ENCODE measurements at regions not wholly inside any gene's neighbourhood (a gene's known extent, or its start where the extent isn't known, plus 50 kb on each side); places are given as distances from the start of the nearest gene placed in this dataset.
"Not testable (repeated sequence)": the region's sequence is repeated elsewhere in the genome, so short reads cannot be mapped to it uniquely, and the experiment has no call there.

GRCh38 chr5:42989190-42989589 lies 50.9 kb downstream of the ANXA2R start:
- peak in 1 of 2 donors; percentile 50 for DNase-seq

- no peak for DNase-seq
These were observed 51.6 kb downstream of the ANXA2R start for GRCh38 chr5:42988568-42988967.

GRCh38 chr5:42985129-42986037 lies 54.7 kb downstream of the ANXA2R start:
- DNase-seq, result no peak

GRCh38 chr5:42984307-42984706 lies 55.8 kb downstream of the ANXA2R start:
- DNase-seq, result no peak

- no peak for DNase-seq
These were observed 58.0 kb downstream of the ANXA2R start for GRCh38 chr5:42982107-42982622.

- DNase-seq, result not testable (repeated sequence)
These were observed 58.6 kb downstream of the ANXA2R start for GRCh38 chr5:42981417-42982106.

- DNase-seq, result not testable (repeated sequence)
These were observed 59.1 kb downstream of the ANXA2R start for GRCh38 chr5:42981015-42981414.

GRCh38 chr5:42980391-42980790 lies 59.7 kb downstream of the ANXA2R start:
- DNase-seq, result not testable (repeated sequence)

- not testable (repeated sequence) for DNase-seq
These were observed 60.9 kb downstream of the ANXA2R start for GRCh38 chr5:42979242-42979641.

GRCh38 chr5:42974536-42974935 lies 65.6 kb downstream of the ANXA2R start:
- no peak for DNase-seq

GRCh38 chr5:42970636-42971559 lies 69.2 kb downstream of the ANXA2R start:
- no peak for DNase-seq

GRCh38 chr5:42965934-42966333 lies 74.2 kb downstream of the ANXA2R start:
- no peak for DNase-seq

- DNase-seq, result no peak
These were observed 76.7 kb downstream of the ANXA2R start for GRCh38 chr5:42963412-42963811.

- peak in 1 of 2 donors; percentile 47 for DNase-seq
These were observed 78.0 kb downstream of the ANXA2R start for GRCh38 chr5:42962124-42962523.

- DNase-seq, result no peak
These were observed 79.6 kb downstream of the ANXA2R start for GRCh38 chr5:42960506-42960905.

- no peak for DNase-seq
These were observed 83.6 kb downstream of the ANXA2R start for GRCh38 chr5:42956551-42956950.

- DNase-seq, result no peak
These were observed 87.1 kb downstream of the ANXA2R start for GRCh38 chr5:42953041-42953440.

- no peak for DNase-seq
These were observed 87.5 kb downstream of the ANXA2R start for GRCh38 chr5:42952578-42952974.

- peak; percentile 87 to 89 for DNase-seq
These were observed 88.8 kb downstream of the ANXA2R start for GRCh38 chr5:42951293-42951840.

GRCh38 chr5:42950456-42951292 lies 89.4 kb downstream of the ANXA2R start:
- DNase-seq, result peak; percentile 83 to 86

- no peak for DNase-seq
These were observed 90.0 kb downstream of the ANXA2R start for GRCh38 chr5:42950116-42950455.
